ENCODE measurements at regions not wholly inside any gene's neighbourhood (a gene's known extent, or its start where the extent isn't known, plus 50 kb on each side); places are given as distances from the start of the nearest gene placed in this dataset.
"Not testable (repeated sequence)": the region's sequence is repeated elsewhere in the genome, so short reads cannot be mapped to it uniquely, and the experiment has no call there.

GRCh38 chr2:239558661-239559060, 157.8 kb upstream of the HDAC4 start:
- no peak for TF ChIP-seq JUND (IDR thresholded peaks at IDR 0.05; ENCODE audit: low read depth)
- in situ Hi-C loops (cut with HindIII; ENCODE audit: low pct_unique_long_range_greater_than_20kb, low sequenced_read_pairs), result no loop called here
- DNase-seq (ENCODE audit: low read depth in 1 of 2, low spot score in 1 of 2), result no peak

- no peak for DNase-seq (ENCODE audit: low read depth in 1 of 2, low spot score in 1 of 2)
- in situ Hi-C loops (cut with HindIII; ENCODE audit: low pct_unique_long_range_greater_than_20kb, low sequenced_read_pairs), result no loop called here
- TF ChIP-seq JUND (IDR thresholded peaks at IDR 0.05; ENCODE audit: low read depth), result no peak
Measured at GRCh38 chr2:239557516-239557915, 156.7 kb upstream of the HDAC4 start.

- DNase-seq (ENCODE audit: low read depth in 1 of 2, low spot score in 1 of 2), result no peak
- no peak for TF ChIP-seq JUND (IDR thresholded peaks at IDR 0.05; ENCODE audit: low read depth)
- in situ Hi-C loops (cut with HindIII; ENCODE audit: low pct_unique_long_range_greater_than_20kb, low sequenced_read_pairs), result no loop called here
Measured at GRCh38 chr2:239555571-239555905, 154.7 kb upstream of the HDAC4 start.

GRCh38 chr2:239554766-239555570, 154.1 kb upstream of the HDAC4 start:
- no peak for DNase-seq (ENCODE audit: low read depth in 1 of 2, low spot score in 1 of 2)
- TF ChIP-seq JUND (IDR thresholded peaks at IDR 0.05; ENCODE audit: low read depth), result no peak
- in situ Hi-C loops (cut with HindIII; ENCODE audit: low pct_unique_long_range_greater_than_20kb, low sequenced_read_pairs), result no loop called here

- in situ Hi-C loops (cut with HindIII; ENCODE audit: low pct_unique_long_range_greater_than_20kb, low sequenced_read_pairs), result no loop called here
- TF ChIP-seq JUND (IDR thresholded peaks at IDR 0.05; ENCODE audit: low read depth), result no peak
- no peak for DNase-seq (ENCODE audit: low read depth in 1 of 2, low spot score in 1 of 2)
Measured at GRCh38 chr2:239553376-239554000, 152.7 kb upstream of the HDAC4 start.

GRCh38 chr2:239552213-239552926, 151.6 kb upstream of the HDAC4 start:
- no peak for TF ChIP-seq JUND (IDR thresholded peaks at IDR 0.05; ENCODE audit: low read depth)
- in situ Hi-C loops (cut with HindIII; ENCODE audit: low pct_unique_long_range_greater_than_20kb, low sequenced_read_pairs), result no loop called here
- DNase-seq (ENCODE audit: low read depth in 1 of 2, low spot score in 1 of 2), result no peak

DNA sequence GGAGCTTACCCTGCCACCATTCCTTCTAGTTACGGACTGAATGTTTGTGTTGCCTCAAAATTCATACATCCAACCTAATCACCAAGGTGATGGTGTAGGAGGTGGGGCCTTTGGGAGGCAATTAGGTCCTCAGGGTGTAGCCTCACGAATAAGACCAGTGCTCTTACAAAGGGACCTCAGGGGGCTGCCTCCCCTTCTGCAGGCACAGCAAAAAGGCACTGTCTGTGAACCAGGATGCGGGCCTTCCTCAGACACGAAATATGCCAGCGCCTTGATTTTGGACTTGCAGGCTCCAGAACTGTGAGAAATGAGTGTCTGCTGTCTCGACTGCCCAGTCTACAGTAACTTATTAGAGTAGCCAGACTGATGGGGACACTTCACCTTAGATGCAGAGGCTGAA, 150.4 kb upstream of the HDAC4 start:
- no peak for DNase-seq (ENCODE audit: low read depth in 1 of 2, low spot score in 1 of 2)
- in situ Hi-C loops (cut with HindIII; ENCODE audit: low pct_unique_long_range_greater_than_20kb, low sequenced_read_pairs), result no loop called here

DNA sequence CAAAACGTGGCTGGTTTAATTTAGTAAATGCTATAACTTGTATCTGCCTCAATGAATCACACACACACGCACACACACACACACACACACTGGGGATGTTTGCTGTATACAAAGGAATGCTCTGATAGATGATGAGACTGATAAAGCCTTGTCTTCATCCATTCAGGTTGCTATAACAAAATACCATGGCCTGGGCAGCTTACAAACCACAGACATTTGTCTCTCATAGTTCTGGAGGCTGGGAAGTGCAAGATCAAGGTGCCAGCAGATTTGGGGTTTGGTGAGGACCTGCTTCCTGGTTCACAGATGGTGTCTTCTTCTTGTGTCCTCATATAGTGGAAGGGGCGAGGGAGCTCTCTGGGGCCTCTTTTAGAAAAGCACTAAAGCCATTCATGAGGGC, 149.5 kb upstream of the HDAC4 start:
- DNase-seq (ENCODE audit: low read depth in 1 of 2, low spot score in 1 of 2), result no peak
- no peak for TF ChIP-seq JUND (IDR thresholded peaks at IDR 0.05; ENCODE audit: low read depth)
- in situ Hi-C loops (cut with HindIII; ENCODE audit: low pct_unique_long_range_greater_than_20kb, low sequenced_read_pairs), result no loop called here

More for the DNA sequence above, 150.4 kb upstream of the HDAC4 start:
- no peak for TF ChIP-seq JUND (IDR thresholded peaks at IDR 0.05; ENCODE audit: low read depth)

DNA sequence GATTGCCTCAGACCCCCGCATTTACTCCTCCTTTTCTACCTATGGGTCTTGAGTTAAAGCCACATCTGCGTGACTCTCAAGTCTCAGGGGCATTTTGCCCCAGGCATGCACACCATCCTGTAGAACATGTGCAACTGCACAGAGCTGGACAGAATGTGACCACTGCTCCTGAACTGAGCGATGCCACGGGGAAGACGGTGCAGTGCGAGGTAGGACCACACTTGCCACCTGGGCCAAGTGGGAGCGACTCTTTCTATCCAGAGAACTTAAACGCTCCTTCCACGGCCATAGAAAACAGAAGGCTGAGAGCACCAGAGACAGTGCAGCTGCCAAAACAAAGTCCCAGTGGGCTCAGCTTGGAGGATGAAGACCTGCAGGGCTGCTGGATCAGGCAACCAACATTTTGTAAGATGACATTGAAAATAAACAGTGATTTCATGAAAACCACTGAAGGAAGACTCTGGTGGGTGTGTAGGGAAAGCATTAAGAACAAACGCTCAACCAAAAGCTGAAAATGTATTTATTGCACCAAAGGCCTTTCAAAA, 149.0 kb upstream of the HDAC4 start:
- no peak for TF ChIP-seq JUND (IDR thresholded peaks at IDR 0.05; ENCODE audit: low read depth)
- no peak for DNase-seq (ENCODE audit: low read depth in 1 of 2, low spot score in 1 of 2)
- in situ Hi-C loops (cut with HindIII; ENCODE audit: low pct_unique_long_range_greater_than_20kb, low sequenced_read_pairs), result no loop called here

DNA sequence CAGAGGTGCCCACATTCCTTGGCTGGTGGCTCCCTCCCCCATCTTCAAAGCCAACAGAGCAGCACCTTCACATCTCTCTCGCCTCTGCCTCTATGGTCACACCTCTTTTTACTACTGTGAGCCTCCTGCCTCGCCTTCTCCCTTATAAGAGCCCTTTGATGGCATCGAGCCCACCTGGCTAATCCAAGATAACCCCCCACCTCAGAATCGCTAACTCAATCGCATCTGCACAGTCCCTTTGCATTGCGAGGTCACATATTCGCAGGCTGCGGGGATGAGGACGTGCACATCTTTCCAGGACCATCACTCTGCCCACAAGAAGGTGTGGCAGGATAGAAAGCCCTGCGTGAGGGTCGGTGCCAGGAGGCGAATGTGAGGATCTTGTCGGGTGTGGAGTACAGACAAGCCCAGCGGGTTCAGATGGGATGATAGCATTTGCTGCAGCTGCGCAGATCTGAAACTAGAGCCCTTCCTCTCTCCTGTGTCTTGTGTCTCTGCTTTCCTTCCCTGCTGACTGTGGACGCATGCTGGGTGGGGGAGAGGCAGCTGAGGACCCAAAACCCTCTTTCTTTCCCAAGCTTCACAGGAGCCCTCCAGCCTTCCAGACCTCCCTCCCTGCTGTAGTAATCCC, 148.3 kb upstream of the HDAC4 start:
- no peak for DNase-seq (ENCODE audit: low read depth in 1 of 2, low spot score in 1 of 2)
- in situ Hi-C loops (cut with HindIII; ENCODE audit: low pct_unique_long_range_greater_than_20kb, low sequenced_read_pairs), result no loop called here
- TF ChIP-seq JUND (IDR thresholded peaks at IDR 0.05; ENCODE audit: low read depth), result no peak

- DNase-seq (ENCODE audit: low read depth in 1 of 2, low spot score in 1 of 2), result no peak
- TF ChIP-seq JUND (IDR thresholded peaks at IDR 0.05; ENCODE audit: low read depth), result no peak
- in situ Hi-C loops (cut with HindIII; ENCODE audit: low pct_unique_long_range_greater_than_20kb, low sequenced_read_pairs), result no loop called here
Measured at GRCh38 chr2:239548451-239548871, 147.6 kb upstream of the HDAC4 start.

- in situ Hi-C loops (cut with HindIII; ENCODE audit: low pct_unique_long_range_greater_than_20kb, low sequenced_read_pairs); DNase-seq (ENCODE audit: low read depth in 1 of 2, low spot score in 1 of 2): not testable (repeated sequence)
Measured at GRCh38 chr2:239547140-239547539, 146.3 kb upstream of the HDAC4 start.
